GM12874 (cell line): ENCODE measurements at regions not wholly inside any gene's neighbourhood (a gene's known extent, or its start where the extent isn't known, plus 50 kb on each side); places are given as distances from the start of the nearest gene placed in this dataset.

ENCODE experiments used
- TF ChIP-seq, protein P1 (sequence below): IDR thresholded peaks from 2 replicates; pipeline ENCODE4 v1.5.1; 2011; ENCODE audit warnings: low read depth, mild to moderate bottlenecking, control low read depth, low read length, moderate library complexity; ENCODE audit not compliant: insufficient read depth

DNA sequence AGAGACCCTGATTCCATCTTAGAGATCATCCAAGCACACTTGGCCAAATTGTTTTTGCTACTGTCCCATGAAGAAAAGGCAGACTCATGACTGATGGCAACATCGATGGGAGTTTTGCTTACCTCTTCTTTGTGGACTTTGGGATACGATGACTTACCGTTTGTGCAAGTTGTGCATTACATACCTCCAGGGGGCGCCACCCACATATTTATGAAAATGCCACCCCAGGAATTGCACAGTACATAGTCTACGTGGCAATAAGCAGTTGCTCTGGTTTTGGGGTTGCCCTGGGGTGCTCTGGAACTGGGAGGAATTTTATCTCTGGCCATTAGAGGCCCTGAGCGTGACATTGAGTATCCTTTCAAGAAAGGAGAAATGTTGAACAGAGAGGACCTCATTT is 139.0 kb upstream of the CCZ1B start:
- TF ChIP-seq, protein P1, sequence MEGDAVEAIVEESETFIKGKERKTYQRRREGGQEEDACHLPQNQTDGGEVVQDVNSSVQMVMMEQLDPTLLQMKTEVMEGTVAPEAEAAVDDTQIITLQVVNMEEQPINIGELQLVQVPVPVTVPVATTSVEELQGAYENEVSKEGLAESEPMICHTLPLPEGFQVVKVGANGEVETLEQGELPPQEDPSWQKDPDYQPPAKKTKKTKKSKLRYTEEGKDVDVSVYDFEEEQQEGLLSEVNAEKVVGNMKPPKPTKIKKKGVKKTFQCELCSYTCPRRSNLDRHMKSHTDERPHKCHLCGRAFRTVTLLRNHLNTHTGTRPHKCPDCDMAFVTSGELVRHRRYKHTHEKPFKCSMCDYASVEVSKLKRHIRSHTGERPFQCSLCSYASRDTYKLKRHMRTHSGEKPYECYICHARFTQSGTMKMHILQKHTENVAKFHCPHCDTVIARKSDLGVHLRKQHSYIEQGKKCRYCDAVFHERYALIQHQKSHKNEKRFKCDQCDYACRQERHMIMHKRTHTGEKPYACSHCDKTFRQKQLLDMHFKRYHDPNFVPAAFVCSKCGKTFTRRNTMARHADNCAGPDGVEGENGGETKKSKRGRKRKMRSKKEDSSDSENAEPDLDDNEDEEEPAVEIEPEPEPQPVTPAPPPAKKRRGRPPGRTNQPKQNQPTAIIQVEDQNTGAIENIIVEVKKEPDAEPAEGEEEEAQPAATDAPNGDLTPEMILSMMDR: peak; percentile 23; the same call in 1 of the 2 replicates

DNA sequence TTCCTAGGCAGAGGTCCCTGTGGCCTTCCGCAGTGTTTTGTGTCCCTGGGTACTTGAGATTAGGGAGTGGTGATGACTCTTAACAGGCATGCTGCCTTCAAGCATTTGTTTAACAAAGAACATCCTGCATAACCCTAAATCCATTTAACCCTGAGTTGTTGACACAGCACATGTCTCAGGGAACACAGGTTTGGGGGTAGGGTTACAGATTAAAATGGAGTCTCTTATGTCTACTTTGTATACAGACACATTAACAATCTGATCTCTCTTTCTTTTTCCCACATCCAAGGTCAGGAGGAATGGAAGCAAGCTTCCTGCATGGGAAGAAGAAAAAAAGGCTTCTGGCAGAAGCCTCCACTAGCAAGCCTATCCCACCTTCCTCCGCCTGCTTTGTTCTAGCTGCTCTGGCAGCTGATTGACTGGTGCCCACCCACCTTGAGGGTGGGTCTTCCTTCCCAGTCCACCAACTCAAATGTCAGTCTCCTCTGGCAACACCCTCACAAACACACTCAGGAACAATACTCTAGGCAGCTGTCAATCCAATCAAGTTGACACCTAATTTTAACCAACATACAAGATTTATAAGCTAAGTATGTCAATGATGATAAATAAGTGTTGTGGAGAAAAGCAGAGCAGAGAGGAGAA is 176.5 kb upstream of the CCZ1B start:
- TF ChIP-seq, protein P1: no peak

DNA sequence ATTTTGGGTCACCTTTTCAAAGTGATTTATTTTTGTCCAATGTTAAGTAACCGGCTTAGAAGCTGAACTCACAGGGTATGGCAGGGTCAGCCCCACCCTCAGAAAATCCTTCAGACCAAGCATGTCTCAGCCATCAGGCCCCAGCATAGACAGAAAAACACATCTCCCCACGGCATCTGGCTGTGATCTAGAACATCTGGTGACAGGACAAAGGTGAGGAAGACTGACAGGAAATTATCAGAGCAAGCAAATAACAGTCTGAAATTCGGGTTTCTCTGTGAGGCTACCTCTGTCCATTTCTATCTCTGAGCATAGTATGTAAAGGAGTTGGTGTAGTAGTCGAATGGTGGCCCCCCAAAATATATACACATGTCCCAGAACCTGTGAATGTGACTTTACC is 177.0 kb upstream of the C1GALT1 start:
- TF ChIP-seq, protein P1: no peak

DNA sequence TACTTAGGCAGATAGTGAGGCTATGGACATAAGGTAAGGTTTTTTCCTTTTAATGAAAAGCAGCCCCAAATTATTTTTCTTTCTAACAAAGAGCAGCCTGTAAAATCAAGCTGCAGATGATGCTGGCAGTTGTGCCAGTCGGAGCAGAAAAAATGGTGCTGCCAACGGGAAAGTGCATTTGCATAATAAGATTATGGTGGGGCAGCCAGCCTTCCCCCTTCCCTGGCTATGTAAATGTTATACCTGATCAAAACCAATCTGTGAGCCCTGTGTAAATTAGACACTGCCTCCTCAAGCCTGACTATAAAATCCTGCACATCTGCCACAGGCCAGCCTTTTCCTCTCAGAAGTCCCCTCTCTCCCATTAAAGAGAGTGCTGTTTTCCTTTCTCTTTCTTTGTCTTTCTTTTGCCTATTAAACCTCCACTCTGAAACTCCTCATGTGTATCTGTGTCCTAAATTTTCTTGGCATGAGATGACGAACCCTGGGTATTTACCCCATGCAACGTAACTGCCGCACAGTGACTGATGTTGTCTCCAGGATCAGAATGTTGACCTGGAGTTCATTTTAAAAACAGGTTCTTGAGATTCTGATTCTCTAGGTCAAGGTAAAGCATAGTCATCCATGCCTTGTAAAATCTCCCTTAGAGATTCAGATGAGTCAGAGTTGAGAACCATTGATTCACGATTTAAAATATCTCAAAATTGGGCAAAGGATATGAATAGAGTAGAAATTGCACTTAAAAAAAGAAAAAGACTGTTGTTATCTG is 167.3 kb upstream of the C1GALT1 start:
- TF ChIP-seq, protein P1: no peak

DNA sequence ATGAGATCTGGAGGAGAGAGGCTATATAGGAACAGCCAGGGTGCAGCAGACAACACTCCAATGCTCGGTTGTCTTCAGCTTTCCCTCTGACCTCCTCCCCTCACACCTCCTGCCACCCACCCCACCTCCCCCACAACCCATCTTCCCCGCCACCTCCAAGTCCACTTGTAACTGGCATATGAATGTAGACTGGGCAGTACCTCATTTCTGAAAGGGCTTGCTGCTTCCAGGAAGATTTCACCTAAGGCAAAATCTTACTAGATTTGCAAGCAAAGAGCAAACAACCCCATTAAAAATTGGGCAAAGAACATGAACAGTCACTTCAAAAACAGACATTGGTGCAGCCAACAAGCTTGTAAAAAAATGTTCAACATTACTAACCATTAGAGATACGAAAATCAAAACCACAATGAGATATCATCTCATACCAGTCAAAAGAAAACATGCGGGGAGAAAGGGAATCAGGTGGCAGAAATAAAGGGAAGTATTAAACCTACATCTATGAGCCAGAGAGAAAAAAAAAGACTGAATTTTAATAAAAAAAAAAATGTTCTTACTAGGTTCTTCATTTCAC is 164.6 kb upstream of the C1GALT1 start:
- TF ChIP-seq, protein P1: no peak

DNA sequence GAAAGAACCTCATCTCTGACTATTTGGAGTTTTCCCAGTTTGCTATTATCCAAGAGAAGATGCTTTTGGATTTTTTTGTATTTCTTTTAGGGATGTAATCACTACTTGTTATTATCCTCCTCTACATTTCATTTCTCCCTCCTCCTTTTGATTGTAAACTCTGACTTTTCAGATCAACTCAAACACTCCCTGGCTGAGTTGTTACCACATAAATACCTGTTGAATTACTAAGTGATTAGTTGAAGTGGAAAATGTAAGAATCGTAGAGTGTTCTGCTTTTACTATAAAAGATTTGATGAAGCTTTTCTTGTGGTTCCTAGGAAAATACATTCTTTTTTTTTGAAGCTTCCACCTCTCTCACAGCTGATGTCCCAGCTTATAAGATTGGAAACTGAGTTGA is 164.1 kb upstream of the C1GALT1 start:
- TF ChIP-seq, protein P1: no peak

DNA sequence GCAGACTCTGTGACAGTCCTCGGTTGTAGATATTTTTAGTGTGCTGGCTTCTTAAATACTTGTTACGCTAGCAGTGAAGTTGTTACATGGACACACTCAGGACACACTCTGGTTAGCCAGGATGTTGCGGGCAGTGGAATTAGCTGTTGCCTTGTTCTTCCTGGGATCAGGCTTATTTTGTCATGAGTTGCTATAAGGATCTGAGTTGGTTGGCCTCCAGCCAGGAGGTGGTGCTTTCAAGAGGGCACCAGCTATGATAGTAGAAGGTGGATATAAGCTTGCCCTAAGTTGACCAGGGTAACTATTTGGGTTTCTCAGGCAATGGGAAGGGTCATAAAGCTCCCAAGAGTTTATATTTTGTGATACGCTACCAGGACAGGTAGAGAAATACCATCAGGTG is 150.1 kb upstream of the C1GALT1 start:
- TF ChIP-seq, protein P1: no peak
